Lower leg skin (tissue), 3 donors: ENCODE measurements at regions not wholly inside any gene's neighbourhood (a gene's known extent, or its start where the extent isn't known, plus 50 kb on each side); places are given as distances from the start of the nearest gene placed in this dataset.

Experiments
- CTCF ChIP-seq, 3 donors: fragments of 450-650 bp; IDR thresholded peaks; one replicate each; pipeline ENCODE4 v1.5.1; 2016; ENCODE audit warnings: antibody characterized with exemption in 3 of 3, mild to moderate bottlenecking in 3 of 3, moderate library complexity in 2 of 3
- POLR2A ChIP-seq, 2 donors: fragments of 450-650 bp; IDR thresholded peaks; one replicate each; pipeline ENCODE4 v1.6.1; 2016 to 2017; ENCODE audit warnings: antibody characterized with exemption in 2 of 2, mild to moderate bottlenecking in 1 of 2, moderate library complexity in 1 of 2

DNA sequence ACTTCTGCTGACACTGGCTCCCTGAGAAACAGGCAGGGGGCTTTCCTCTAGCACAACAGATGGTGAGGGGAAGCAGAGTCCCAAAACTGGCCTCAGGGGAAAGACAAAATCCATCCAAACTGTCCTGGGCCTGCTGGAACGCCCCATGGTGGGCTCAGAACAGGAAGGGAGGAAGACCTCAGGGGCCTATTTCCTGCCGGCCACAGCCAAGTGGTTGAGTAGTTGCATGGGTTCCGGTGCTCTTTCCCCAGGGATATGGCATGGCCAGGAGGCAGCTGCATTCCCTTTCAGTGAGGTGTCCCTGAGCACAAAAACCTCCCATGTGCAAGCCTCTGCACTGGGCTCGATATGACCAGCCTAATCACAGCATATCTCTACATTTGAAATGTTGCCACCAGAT, 303.0 kb upstream of the IRX5 start:
- TF ChIP-seq POLR2A (IDR thresholded peaks at IDR 0.05) (no peak), CTCF (IDR thresholded peaks at IDR 0.05) (no peak)
